GM18502 (cell line): ENCODE measurements at regions not wholly inside any gene's neighbourhood (a gene's known extent, or its start where the extent isn't known, plus 50 kb on each side); places are given as distances from the start of the nearest gene placed in this dataset.

Experiments used
- ATAC-seq: cut with Tn5 transposase; IDR thresholded peaks from one replicate; pipeline ENCODE4 v1.9.1; 2021; ENCODE audit warnings: mild to moderate bottlenecking; ENCODE audit not compliant: unreplicated experiment, poor library complexity

DNA sequence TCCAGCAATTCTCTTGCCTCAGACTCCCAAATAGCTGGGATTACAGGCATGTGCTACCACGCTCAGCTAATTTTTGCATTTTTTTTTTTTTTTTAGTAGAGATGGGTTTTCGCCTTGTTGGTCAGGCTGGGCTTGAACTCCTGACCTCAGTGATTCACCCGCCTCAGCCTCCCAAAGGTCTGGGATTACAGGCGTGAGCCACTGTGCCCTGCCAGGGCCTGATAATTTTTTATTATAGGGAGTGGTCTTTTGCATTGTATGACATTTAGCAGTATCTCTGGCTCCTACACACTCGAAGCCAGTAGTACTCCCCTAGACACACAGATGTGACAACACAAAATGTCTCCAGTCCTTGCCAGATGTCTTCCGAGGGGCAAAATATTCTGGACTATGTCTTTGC lies 124.0 kb downstream of the DKK1 start:
- no peak for ATAC-seq

DNA sequence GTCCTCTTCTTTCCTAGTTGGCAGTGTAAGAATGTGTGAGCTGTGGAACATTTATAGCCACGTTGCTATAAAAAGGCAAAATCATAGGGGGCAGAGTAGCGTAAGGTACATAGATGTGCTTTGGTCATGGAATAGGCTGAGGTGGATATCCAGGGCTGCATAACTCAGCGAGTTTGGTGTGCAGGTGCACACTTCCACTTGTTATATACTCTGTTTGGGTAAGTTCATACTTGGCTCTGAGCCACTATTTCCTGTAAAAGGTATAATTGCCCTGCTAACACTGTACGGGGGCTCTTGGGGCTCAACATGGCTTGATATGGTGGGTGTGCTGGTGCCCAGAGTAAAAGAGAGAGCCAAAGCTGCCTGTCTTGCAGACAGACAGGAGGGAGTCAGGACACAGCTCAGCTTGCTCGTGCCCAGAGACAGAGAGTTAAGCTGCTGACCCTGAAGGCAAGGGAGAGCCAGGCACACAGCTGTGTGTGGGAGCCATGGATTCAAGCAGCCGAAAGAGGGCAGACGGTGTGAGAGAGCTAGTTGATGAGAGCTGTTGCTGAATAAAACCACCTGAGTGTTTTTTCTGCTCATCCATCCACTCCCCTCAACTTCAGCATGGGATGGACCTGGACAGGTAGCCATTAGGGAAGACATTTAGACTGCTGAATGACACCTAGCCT lies 126.7 kb downstream of the DKK1 start:
- no peak for ATAC-seq

DNA sequence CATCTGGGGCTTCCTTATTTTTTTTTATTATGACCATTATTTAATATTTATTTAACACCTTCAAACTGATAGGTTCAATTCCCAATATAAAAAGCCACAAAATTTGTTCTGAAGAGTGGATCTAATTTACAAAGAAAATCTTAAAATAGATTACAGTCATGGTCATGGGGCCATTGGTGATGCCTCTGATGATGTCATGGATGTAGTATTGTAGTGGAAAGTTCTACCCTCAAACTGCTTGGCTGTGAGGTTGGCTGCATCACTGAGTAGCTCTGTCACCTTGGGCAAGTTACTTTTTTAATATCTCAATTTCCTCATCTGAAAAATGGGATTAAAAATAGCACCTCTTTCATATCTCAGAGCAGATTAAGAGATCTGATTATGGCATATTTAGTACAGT lies 128.5 kb downstream of the DKK1 start:
- ATAC-seq, result no peak

DNA sequence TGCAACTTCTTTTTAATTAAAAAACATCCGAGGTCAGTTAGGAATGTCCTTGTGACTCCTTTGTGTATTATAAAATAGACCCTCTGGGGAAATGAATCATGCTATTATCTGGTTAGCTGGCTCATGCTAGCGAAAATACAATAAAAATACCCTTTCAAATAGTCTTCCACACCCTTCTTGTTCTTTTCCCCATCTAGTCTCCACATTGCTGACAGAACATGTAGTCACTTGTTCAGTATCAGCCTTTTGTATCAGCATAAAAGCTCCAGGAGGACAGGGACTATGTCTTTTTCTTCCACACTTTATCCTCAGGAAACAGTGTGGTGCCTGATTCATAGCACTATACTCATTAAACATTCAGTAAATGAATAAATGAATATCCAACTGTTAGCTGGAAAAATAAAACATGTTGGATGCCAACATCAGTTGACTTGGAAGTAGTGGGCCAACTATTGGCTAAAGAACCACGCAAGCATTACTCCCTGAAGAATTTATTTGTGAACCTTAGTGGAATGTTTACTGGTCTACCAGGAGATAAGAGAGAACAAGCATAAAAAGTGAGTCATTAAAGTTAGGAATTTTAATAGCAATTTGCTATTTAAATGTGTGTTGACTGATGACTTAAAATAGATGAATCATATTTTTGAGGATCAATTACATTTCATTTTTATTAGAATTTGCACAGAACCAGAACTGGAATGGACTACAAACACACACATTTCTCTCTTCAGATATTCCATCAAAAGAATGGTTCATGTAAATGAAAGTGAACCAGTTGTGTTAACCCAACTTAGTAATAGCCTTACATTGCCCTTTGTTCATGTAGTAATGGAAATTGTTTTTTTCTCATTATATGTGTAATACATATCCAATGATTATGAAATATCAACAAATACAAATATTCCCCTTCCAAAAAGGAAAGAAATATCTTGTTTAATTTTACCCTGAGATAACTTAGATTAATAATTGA lies 129.6 kb downstream of the DKK1 start:
- no peak for ATAC-seq

DNA sequence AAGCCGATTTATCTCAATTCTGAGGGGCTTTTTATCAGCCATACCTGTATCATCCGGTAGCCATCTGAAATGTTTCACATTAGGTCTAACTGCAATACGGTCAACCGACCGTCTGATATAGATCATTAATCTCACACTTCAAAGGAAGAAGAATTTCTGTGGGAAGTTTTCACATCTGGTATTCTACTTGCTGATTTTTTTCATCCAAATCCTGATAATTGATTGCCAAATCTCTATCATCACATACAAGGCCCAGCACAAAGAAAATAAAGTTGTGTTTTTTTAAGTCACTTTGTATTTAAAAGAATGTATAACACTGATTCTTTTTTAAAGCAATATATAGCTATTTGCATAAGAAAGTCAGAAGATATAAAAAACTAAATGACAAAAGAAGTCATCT lies 132.3 kb downstream of the DKK1 start:
- ATAC-seq, result no peak

DNA sequence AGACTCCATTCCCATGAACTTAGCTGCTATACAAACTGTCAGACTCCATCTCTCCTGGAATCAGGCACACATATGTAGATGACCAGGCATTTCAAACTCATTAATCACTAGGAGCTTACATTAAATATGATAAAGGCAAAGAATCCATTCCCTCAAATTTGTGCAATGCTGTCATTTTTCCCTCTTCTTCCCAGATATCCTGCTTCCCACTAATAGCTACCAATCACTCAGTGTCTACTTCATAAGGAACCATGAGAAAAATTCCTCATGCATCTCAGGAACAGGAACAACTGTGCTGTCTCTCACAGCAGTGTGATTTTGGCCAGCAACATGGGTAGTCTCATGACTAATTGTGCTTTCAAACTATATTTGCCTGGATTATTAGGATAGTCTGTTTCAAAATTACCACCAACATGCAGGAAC lies 133.9 kb downstream of the DKK1 start:
- ATAC-seq, result no peak

DNA sequence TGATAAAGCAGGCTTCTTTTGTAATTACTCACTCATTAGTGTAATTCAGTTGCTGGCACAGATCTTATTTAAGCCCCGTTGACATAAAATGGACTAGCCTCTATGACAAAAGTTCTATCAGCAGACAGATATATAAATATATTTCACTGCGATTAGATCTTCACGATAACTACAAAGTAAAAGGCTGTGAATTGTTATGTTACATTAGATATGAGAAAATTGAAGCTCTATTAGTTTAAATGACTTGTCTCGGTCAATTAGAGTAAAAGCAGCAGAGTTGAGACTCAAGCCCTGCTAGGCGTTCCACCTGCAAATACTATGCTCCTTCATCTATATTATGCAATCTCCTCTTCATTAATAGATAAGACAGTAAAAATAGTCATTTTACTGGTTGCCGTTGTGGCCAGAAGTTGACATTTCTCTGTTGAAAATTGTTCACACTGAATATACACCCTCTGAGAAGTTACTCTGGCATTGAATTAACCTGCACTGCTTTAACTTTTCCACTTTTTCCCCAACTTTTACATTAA lies 136.7 kb downstream of the DKK1 start:
- ATAC-seq, result no peak

DNA sequence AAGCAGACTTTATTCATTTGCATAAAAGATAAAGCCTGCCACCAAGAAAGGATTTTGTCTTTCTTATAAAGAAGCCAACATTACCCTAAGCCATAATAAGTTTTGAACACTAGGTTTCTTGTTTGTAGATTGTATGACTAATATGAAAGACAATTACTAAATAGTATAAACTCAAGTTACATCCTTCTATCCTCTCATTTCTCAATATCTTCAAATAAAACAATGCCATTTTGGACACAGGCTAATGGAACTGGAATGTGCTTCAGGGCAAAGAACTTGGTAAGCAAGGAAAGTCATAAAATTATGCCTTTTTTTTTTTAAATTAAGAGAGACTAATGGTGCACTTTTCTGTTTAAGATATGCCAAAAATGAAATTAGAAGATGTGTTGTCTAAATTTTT lies 137.7 kb downstream of the DKK1 start:
- ATAC-seq, result no peak

DNA sequence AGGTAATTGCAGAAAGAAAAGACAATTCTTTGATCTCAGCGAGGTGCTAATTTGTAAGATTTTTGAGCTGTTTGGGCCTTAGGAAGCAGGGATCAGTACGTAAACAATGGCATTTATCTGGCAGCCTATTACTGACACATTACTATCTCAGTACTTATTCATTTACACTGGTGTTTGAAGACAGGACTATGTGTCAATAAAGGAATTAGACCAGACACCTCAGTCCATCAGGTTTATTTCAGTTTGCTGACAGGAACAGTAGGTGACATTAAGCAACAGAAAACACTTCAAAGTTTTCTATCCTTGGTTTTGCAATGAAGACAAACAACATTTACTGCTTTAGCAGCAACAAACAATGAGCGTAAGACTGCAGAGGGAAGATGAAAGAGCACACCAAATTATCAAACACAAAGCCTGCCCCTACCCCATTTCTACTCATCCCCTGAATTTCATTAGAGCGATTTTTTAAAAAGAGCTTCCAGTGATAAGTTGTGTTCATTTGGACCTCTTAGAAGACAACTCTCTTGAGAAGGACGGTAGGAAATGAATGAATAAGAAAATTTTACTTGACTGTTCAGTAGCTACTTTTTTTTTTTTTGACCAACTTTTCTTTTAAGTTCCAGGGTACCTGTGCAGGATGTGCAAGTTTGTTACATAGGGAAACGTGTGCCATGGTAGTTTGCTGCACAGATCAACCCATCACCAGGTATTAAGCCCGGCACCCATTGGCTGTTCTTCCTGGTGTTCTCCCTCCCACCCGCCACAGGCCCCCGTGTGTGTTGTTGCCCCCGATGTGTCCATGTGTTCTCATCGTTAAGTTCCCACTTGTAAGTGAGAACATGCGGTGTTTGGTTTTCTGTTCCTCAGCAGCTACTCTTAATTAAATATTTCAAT lies 138.8 kb downstream of the DKK1 start:
- no peak for ATAC-seq

DNA sequence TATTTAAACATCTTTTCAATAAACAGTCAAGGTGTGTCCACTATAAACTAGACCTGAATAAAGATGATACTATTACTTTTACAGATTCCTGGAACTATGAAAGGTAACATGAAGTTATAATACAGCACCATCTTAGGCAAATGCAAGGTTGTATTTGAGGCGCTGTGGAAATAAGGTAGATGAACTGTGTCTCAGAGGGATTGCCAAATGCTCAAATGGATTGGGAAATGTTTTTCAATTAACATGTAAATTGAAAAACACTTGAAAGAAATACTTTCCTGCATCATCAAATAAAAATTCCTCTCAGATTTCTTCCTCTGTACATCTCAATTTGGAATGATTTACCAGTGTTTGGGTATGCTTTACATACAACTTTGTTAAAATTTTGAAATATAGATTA lies 139.4 kb downstream of the DKK1 start:
- no peak for ATAC-seq

DNA sequence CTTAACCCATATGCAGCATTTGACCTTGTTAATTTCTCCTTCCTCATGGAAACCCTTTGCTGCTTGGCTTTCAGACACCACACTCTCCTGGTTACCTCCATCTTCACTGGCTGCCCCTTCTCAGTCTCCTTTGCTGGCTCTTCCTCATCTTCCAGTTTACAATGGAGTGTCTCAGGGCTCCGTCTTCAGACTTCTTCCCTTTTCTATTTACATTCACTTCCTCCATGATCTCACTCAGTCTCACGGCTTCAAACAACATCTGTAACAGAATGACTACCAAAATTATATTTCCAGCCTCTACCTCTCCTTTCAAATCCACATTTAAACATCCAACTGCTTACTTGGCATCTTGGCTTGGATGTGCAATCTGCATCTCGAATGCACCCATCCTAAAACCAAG lies 140.4 kb downstream of the DKK1 start:
- no peak for ATAC-seq

DNA sequence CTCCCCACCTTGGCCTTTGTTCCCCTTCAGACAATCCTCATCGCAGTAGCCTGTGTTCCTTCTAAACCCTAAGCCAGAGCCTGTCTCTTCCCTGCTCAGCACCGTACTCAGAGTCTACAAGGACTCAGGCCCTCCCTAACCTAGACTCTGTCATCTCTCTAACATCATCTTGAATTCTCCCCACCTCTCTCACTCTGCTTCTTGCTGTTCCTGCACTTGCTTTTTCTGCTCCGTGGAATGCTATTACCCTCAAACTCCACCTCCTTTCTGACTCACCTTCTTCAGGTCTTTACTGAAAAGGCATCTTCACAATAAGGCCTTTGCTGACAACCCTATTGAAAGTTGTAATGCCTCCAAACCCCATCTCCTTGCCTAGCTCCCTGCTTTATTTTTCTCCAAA lies 141.0 kb downstream of the DKK1 start:
- no peak for ATAC-seq

DNA sequence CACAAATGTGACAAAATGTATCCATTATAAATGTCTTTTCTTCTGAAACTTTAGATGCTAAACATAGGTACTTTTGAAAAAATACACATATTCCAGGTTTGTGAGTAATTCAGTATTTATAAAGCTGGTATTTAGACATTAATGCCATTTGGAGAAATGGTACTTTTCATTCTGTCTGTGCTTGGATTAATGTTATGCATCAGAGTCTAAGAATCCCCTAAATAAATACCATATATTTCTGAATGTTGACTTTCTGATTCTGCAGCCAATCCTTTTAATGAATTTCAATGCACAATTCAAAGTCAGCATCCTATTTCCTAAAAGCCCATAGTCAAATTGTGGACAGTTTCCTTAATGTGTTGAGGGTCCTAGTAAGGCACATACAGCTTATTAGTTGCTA lies 145.0 kb downstream of the DKK1 start:
- no peak for ATAC-seq

DNA sequence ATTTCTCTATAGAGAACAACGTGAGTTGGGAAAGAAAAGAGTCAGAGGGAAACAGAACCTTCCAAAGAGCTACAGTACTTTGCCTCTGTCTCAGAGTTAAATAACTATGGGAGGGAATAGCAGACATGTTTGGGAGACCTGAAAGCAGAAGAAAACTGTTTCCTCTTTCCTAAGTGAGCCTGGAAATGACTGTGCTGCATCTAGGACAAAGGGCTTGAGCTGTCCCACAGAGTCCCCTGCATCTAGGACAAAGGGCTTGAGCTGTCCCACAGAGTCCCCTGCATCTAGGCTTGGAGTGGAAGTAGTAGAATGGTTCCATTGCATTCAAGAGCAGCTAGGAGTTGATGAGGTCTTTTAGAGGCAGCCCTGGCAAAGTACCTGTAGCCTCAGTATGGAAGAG lies 149.7 kb downstream of the DKK1 start:
- ATAC-seq, result no peak

DNA sequence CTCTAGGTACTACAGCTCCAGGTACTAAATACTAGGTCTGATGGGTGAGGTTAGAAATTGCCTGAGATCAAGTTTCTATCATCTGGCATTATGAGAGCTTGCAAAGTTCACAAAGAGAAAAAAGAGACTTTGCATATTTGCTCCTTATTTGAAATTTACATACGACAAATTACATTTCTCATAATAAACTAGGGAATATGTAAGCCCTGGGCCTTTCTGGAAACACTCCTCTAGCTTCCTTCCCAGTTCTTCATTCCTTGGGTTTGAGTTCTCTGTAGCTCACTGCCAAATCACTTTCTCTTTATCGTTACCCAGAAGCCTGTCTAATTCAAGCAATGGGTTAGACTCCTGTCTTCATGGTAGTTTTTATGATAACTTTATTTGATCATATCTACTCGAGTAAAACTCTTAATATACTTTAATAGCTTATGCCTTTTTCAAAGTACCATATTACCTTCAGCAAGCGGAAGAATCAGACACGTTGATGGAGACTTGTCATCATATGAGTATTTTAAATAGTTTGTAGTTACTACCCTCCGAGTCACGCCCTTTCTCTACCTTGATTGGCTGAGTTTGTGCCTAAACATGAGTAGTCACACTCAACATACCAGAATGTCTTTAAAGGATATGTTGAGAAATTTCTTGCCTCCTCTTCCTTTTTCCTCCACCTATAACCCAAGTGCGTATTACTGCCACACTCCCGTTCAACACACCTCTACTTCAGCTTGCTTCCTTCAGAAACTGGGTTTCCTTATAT lies 150.5 kb downstream of the DKK1 start:
- no peak for ATAC-seq

DNA sequence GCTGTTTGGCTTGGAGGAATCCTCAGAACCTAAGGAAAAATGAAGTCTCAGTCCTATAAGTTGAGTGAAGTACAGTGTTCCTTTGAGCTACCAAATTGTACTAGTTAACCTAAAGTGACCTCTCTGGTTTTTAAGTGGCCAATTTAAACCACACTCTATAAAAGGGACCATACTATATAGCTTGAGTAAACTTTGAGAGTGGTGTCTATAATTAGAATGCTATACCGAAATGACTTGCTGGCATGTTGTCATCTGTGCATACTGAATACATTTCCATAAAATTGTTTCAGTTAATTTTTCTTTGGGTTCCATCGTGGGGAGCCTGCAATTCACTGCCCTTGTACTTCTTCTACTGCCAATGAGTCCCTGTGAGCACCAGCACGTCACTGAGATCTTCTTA lies 151.1 kb downstream of the DKK1 start:
- ATAC-seq, result peak; percentile 44

DNA sequence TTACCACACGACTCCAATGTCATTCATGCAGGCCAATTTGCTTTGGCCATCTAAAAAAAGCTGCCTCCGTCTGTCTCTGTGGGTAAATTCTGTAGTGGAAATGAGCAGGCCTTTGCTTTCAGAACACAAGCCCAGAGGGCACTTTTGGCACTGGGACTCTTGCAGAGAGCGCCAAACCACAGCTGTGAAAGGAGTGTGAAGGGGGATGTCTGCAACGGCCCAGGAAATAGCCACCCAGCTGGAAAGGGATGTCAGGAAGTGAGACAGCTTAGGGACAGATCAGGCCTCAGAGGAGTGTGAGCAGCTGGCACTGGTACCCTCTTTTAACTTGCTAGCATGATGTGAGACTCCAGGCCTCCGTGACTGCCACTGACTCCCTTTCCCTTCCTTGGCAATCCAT lies 152.4 kb downstream of the DKK1 start:
- ATAC-seq, result peak; percentile 63

DNA sequence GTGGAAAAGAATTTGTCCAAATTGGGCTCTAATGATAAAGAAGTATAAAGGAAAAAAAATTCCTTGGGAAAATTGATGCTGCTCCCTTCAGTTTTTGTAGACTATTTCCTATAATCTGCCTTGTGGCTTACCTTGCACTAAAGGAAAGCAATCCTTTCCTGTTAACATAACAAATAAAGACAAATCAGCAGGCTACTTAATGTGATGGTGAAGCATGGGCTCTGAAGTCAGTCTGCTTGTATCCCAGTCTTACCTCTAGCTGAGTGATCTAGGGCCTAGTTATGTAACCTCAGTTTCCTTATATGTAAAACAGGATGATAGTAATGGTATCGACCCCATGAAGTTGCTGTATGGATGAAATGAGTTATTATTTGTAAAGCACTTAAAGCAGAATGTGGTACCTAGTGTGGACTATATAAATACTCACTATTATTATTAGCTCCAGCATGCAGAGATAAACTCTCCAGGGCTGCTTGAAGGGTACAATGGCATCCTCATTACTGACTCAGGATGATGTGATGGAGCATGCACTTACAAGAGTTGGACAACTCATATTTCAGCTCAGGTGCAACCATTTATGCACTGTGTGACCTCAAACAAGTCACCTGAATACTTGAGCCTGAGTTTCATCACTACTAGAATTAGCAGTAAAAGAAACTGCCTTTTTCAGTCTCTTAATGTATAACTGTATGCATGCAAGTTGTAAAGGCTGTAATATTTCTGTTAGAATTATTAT lies 156.1 kb downstream of the DKK1 start:
- no peak for ATAC-seq
